Gastrocnemius medialis (tissue), 4 donors: ENCODE measurements at regions not wholly inside any gene's neighbourhood (a gene's known extent, or its start where the extent isn't known, plus 50 kb on each side); places are given as distances from the start of the nearest gene placed in this dataset.

Source experiments
- POLR2A ChIP-seq, 2 donors: fragments of 450-650 bp; IDR thresholded peaks; one replicate each; pipeline ENCODE4 v1.6.1; 2017; ENCODE audit warnings: antibody characterized with exemption in 2 of 2, mild to moderate bottlenecking in 2 of 2, moderate library complexity in 2 of 2
- TF ChIP-seq, protein P1 (sequence below), 5 experiments: fragments of 450-650 bp in 3 of 5; fragments of 200-600 bp in 2 of 5; sonication (generic) in 2 of 5; IDR thresholded peaks in 4 of 5; conservative IDR thresholded peaks in 1 of 5; 1 replicate in 4 of 5; 2 replicates in 1 of 5; pipeline ENCODE4 v1.5.1; 2016 to 2019; ENCODE audit warnings: antibody characterized with exemption in 5 of 5, mild to moderate bottlenecking in 3 of 5, moderate library complexity in 3 of 5

DNA sequence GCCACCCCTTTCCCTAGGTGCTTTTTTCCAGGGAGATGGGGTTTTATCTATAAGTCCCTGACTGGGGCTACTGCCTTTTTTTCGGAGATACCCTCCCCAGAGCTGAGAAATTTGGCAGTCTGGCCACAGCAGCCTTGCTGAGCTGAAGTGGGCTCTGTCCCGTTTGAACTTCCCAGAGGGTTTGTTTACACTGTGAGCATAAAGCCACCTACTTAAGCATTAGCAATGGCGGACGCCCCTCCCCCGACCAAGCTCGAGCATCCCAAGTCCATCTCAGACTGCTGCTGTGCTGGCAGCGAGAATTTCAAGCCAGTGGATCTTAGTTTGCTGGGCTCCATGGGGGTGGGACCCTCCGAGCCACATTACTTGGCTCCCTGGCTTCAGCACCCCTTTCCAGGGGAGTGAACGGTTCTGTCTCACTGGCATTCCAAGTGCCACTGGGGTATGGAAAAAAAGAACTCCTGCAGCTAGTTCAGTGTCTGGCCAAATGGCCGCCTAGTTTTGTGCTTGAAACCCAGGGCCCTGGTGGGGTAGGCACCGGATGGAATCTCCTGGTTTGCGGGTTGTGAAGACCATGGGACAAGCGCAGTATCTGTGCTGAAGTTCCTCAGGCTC is 456.4 kb upstream of the HTR2C start:
- TF ChIP-seq, protein P1, sequence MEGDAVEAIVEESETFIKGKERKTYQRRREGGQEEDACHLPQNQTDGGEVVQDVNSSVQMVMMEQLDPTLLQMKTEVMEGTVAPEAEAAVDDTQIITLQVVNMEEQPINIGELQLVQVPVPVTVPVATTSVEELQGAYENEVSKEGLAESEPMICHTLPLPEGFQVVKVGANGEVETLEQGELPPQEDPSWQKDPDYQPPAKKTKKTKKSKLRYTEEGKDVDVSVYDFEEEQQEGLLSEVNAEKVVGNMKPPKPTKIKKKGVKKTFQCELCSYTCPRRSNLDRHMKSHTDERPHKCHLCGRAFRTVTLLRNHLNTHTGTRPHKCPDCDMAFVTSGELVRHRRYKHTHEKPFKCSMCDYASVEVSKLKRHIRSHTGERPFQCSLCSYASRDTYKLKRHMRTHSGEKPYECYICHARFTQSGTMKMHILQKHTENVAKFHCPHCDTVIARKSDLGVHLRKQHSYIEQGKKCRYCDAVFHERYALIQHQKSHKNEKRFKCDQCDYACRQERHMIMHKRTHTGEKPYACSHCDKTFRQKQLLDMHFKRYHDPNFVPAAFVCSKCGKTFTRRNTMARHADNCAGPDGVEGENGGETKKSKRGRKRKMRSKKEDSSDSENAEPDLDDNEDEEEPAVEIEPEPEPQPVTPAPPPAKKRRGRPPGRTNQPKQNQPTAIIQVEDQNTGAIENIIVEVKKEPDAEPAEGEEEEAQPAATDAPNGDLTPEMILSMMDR (IDR thresholded peaks at IDR 0.05 in 4 of 5, conservative IDR thresholded peaks at IDR 0.05 in 1 of 5) = no peak
- TF ChIP-seq POLR2A (IDR thresholded peaks at IDR 0.05) = no peak
